Stimulated activated CD4-positive, alpha-beta T cell treated with anti-CD3 and anti-CD28 coated beads, TNF-alpha, amount 100 ng/mL, for 48 hours (primary cell): ENCODE measurements at regions not wholly inside any gene's neighbourhood (a gene's known extent, or its start where the extent isn't known, plus 50 kb on each side); places are given as distances from the start of the nearest gene placed in this dataset.
"Not testable (repeated sequence)": the region's sequence is repeated elsewhere in the genome, so short reads cannot be mapped to it uniquely, and the experiment has no call there.

ENCODE experiments used
- DNase-seq, 3 donors: peaks; one replicate each; pipeline ENCODE4 v3.0.0-alpha.2; 2020; ENCODE audit warnings: low read depth in 3 of 3

GRCh38 chr18:76643996-76644395 lies 149.0 kb upstream of the ZNF516 start:
- DNase-seq = no peak

- DNase-seq = no peak
Observed at GRCh38 chr18:76643199-76643598, 148.2 kb upstream of the ZNF516 start.

- DNase-seq = no peak
Observed at GRCh38 chr18:76640438-76640837, 145.4 kb upstream of the ZNF516 start.

GRCh38 chr18:76634564-76634963 lies 139.5 kb upstream of the ZNF516 start:
- DNase-seq = no peak

GRCh38 chr18:76633588-76634269 lies 138.7 kb upstream of the ZNF516 start:
- no peak for DNase-seq

GRCh38 chr18:76627444-76627843 lies 132.4 kb upstream of the ZNF516 start:
- no peak for DNase-seq

GRCh38 chr18:76626991-76627390 lies 131.9 kb upstream of the ZNF516 start:
- DNase-seq = no peak

GRCh38 chr18:76622651-76623050 lies 127.6 kb upstream of the ZNF516 start:
- DNase-seq = no peak

GRCh38 chr18:76621782-76622495 lies 126.9 kb upstream of the ZNF516 start:
- DNase-seq = no peak

- no peak for DNase-seq
Observed at GRCh38 chr18:76621226-76621625, 126.2 kb upstream of the ZNF516 start.

GRCh38 chr18:76620321-76621170 lies 125.5 kb upstream of the ZNF516 start:
- no peak for DNase-seq

GRCh38 chr18:76619621-76620315 lies 124.7 kb upstream of the ZNF516 start:
- no peak for DNase-seq

GRCh38 chr18:76619261-76619620 lies 124.2 kb upstream of the ZNF516 start:
- no peak for DNase-seq

- no peak for DNase-seq
Observed at GRCh38 chr18:76618721-76619120, 123.7 kb upstream of the ZNF516 start.

- no peak for DNase-seq
Observed at GRCh38 chr18:76616373-76616772, 121.3 kb upstream of the ZNF516 start.

GRCh38 chr18:76615065-76615733 lies 120.2 kb upstream of the ZNF516 start:
- DNase-seq = no peak

GRCh38 chr18:76613755-76614120 lies 118.7 kb upstream of the ZNF516 start:
- DNase-seq = no peak

GRCh38 chr18:76613053-76613754 lies 118.2 kb upstream of the ZNF516 start:
- no peak for DNase-seq

- DNase-seq = not testable (repeated sequence)
Observed at GRCh38 chr18:76611750-76612045, 116.7 kb upstream of the ZNF516 start.

- no peak for DNase-seq
Observed at GRCh38 chr18:76610933-76611749, 116.1 kb upstream of the ZNF516 start.
